Karpas-422 (cell line): ENCODE measurements at regions not wholly inside any gene's neighbourhood (a gene's known extent, or its start where the extent isn't known, plus 50 kb on each side); places are given as distances from the start of the nearest gene placed in this dataset.
A peak's percentile ranks its signal among the peaks of the same experiment; 100 is the strongest.
"Not testable (repeated sequence)": the region's sequence is repeated elsewhere in the genome, so short reads cannot be mapped to it uniquely, and the experiment has no call there.

ENCODE experiments used
- DNase-seq: peaks from one replicate; pipeline ENCODE4 v3.0.0-alpha.2; 2015
- H2AFZ ChIP-seq: fragments of 200-600 bp; sonication (generic); 2 replicates; pipeline ENCODE4 v1.6.1; 2014; ENCODE audit warnings: antibody characterized with exemption, low read length, mixed read lengths
- H3K27ac ChIP-seq: fragments of 200-600 bp; sonication (generic); 2 replicates; pipeline ENCODE4 v1.5.1; 2014; ENCODE audit warnings: mild to moderate bottlenecking, low read length, moderate library complexity
- H3K27me3 ChIP-seq: fragments of 200-600 bp; sonication (generic); 2 replicates; pipeline ENCODE4 v1.6.1; 2014; ENCODE audit warnings: low read length, mixed read lengths
- H3K36me3 ChIP-seq: fragments of 200-600 bp; sonication (generic); 2 replicates; pipeline ENCODE4 v1.6.1; 2014; ENCODE audit warnings: low read length, mixed read lengths; ENCODE audit not compliant: insufficient read depth
- H3K4me1 ChIP-seq: fragments of 200-600 bp; sonication (generic); 2 replicates; pipeline ENCODE4 v1.6.1; 2014; ENCODE audit warnings: mild to moderate bottlenecking, low read length, mixed read lengths
- H3K4me2 ChIP-seq: fragments of 200-600 bp; sonication (generic); 2 replicates; pipeline ENCODE4 v1.6.1; 2014; ENCODE audit warnings: low read length, low read depth, mild to moderate bottlenecking; ENCODE audit not compliant: poor library complexity, severe bottlenecking
- H3K4me3 ChIP-seq: fragments of 200-600 bp; sonication (generic); 2 replicates; pipeline ENCODE4 v1.5.1; 2014; ENCODE audit warnings: mild to moderate bottlenecking, antibody characterized with exemption, low read length, mixed read lengths
- H3K79me2 ChIP-seq: fragments of 200-600 bp; sonication (generic); 2 replicates; pipeline ENCODE4 v1.6.1; 2014; ENCODE audit warnings: mild to moderate bottlenecking, low read length, mixed read lengths
- H3K9ac ChIP-seq: fragments of 200-600 bp; sonication (generic); 2 replicates; pipeline ENCODE4 v1.6.0; 2014; ENCODE audit warnings: low read length
- H3K9me2 ChIP-seq: fragments of 200-600 bp; sonication (generic), shearing (Covaris generic); replicated peaks from 2 replicates; pipeline ENCODE4 v1.6.0; 2014; ENCODE audit warnings: mild to moderate bottlenecking, low read length, moderate library complexity; ENCODE audit not compliant: insufficient read depth
- H3K9me3 ChIP-seq: fragments of 300-700, 200-600 bp; sonication (generic); 2 replicates; pipeline ENCODE4 v1.6.1; 2014; ENCODE audit warnings: low read length, mixed read lengths
- H4K20me1 ChIP-seq: fragments of 200-600 bp; sonication (generic); 2 replicates; pipeline ENCODE4 v1.6.1; 2014; ENCODE audit warnings: mild to moderate bottlenecking, antibody characterized with exemption, low read length, low read depth; ENCODE audit not compliant: insufficient read depth

GRCh38 chr11:91272089-91272488 is 952.5 kb upstream of the FAT3 start:
- Histone ChIP-seq H3K9me3 (peaks cover 23% of the 10 kb centered on the region), H3K4me1 (no peaks in the 10 kb centered on the region), H4K20me1 (no peaks in the 10 kb centered on the region), H3K4me2 (no peak overlapping the region), H3K27ac (no peak overlapping the region), H3K27me3 (no peaks in the 10 kb centered on the region), H3K79me2 (no peaks in the 10 kb centered on the region), H3K4me3 (no peak overlapping the region), H3K36me3 (no peaks in the 10 kb centered on the region), H3K9me2 (no peaks in the 10 kb centered on the region), H3K9ac (no peak overlapping the region), H2AFZ (no peak overlapping the region)
- no peak for DNase-seq

GRCh38 chr11:91268512-91269295 is 955.9 kb upstream of the FAT3 start:
- not testable (repeated sequence) for H3K4me3 ChIP-seq, H3K27ac ChIP-seq, H3K4me1 ChIP-seq, H2AFZ ChIP-seq, H3K9ac ChIP-seq, H3K4me2 ChIP-seq, H3K79me2 ChIP-seq, H3K27me3 ChIP-seq, H3K9me2 ChIP-seq, H3K36me3 ChIP-seq, H4K20me1 ChIP-seq, DNase-seq
- H3K9me3 ChIP-seq, result peaks cover 16% of the 10 kb centered on the region

- no peak overlapping the region for H3K4me2 ChIP-seq
- H4K20me1 ChIP-seq, result no peaks in the 10 kb centered on the region
- DNase-seq, result no peak
- H3K27me3 ChIP-seq, result no peaks in the 10 kb centered on the region
- no peak overlapping the region for H2AFZ ChIP-seq
- no peaks in the 10 kb centered on the region for H3K9me2 ChIP-seq
- no peak overlapping the region for H3K4me3 ChIP-seq
- H3K27ac ChIP-seq, result no peak overlapping the region
- peaks cover 3% of the 10 kb centered on the region for H3K9me3 ChIP-seq
- H3K9ac ChIP-seq, result no peak overlapping the region
- no peaks in the 10 kb centered on the region for H3K36me3 ChIP-seq
- H3K79me2 ChIP-seq, result no peaks in the 10 kb centered on the region
- no peaks in the 10 kb centered on the region for H3K4me1 ChIP-seq
Observed at GRCh38 chr11:91265946-91266345, 958.7 kb upstream of the FAT3 start.

- H3K9me3 ChIP-seq, result no peaks in the 10 kb centered on the region; the same call in 1 of the 2 replicates
- H3K36me3 ChIP-seq, result no peaks in the 10 kb centered on the region
- no peaks in the 10 kb centered on the region for H3K4me1 ChIP-seq
- no peak overlapping the region for H2AFZ ChIP-seq
- no peak overlapping the region for H3K4me3 ChIP-seq
- no peak overlapping the region for H3K4me2 ChIP-seq
- no peaks in the 10 kb centered on the region for H4K20me1 ChIP-seq
- no peak overlapping the region for H3K9ac ChIP-seq
- H3K27me3 ChIP-seq, result no peaks in the 10 kb centered on the region
- H3K27ac ChIP-seq, result no peak overlapping the region
- H3K79me2 ChIP-seq, result no peaks in the 10 kb centered on the region
- H3K9me2 ChIP-seq, result no peaks in the 10 kb centered on the region
- no peak for DNase-seq
Observed at GRCh38 chr11:91264481-91264880, 960.1 kb upstream of the FAT3 start.

GRCh38 chr11:91263496-91264365 is 960.9 kb upstream of the FAT3 start:
- H3K4me2 ChIP-seq, result no peak overlapping the region
- H2AFZ ChIP-seq, result no peak overlapping the region
- no peaks in the 10 kb centered on the region for H4K20me1 ChIP-seq
- no peaks in the 10 kb centered on the region for H3K4me1 ChIP-seq
- H3K9me2 ChIP-seq, result no peaks in the 10 kb centered on the region
- no peaks in the 10 kb centered on the region for H3K36me3 ChIP-seq
- no peaks in the 10 kb centered on the region for H3K79me2 ChIP-seq
- H3K27ac ChIP-seq, result no peak overlapping the region
- no peak overlapping the region for H3K4me3 ChIP-seq
- no peak for DNase-seq
- H3K27me3 ChIP-seq, result no peaks in the 10 kb centered on the region
- H3K9me3 ChIP-seq, result peaks cover 2% of the 10 kb centered on the region; the same call in 1 of the 2 replicates
- no peak overlapping the region for H3K9ac ChIP-seq

GRCh38 chr11:91261513-91261912 is 963.1 kb upstream of the FAT3 start:
- H3K27me3 ChIP-seq, result no peaks in the 10 kb centered on the region
- DNase-seq, result peak; percentile 75
- H3K36me3 ChIP-seq, result no peaks in the 10 kb centered on the region
- H3K27ac ChIP-seq, result no peak overlapping the region
- no peak overlapping the region for H2AFZ ChIP-seq
- no peaks in the 10 kb centered on the region for H3K79me2 ChIP-seq
- no peak overlapping the region for H3K4me2 ChIP-seq
- no peak overlapping the region for H3K4me3 ChIP-seq
- H4K20me1 ChIP-seq, result no peaks in the 10 kb centered on the region
- H3K9me2 ChIP-seq, result no peaks in the 10 kb centered on the region
- H3K4me1 ChIP-seq, result no peaks in the 10 kb centered on the region
- no peak overlapping the region for H3K9ac ChIP-seq
- peaks cover 3% of the 10 kb centered on the region; the same call in 1 of the 2 replicates for H3K9me3 ChIP-seq

GRCh38 chr11:91258876-91259275 is 965.7 kb upstream of the FAT3 start:
- Histone ChIP-seq H3K4me1 (no peaks in the 10 kb centered on the region), H3K4me3 (no peak overlapping the region), H3K27ac (no peak overlapping the region), H3K4me2 (no peak overlapping the region), H3K9ac (no peak overlapping the region), H3K27me3 (no peaks in the 10 kb centered on the region), H3K9me2 (no peaks in the 10 kb centered on the region), H3K9me3 (peaks cover 7% of the 10 kb centered on the region; the same call in 1 of the 2 replicates), H4K20me1 (no peaks in the 10 kb centered on the region), H3K36me3 (no peaks in the 10 kb centered on the region), H3K79me2 (no peaks in the 10 kb centered on the region), H2AFZ (no peak overlapping the region)
- no peak for DNase-seq

- Histone ChIP-seq H3K36me3 (no peaks in the 10 kb centered on the region), H3K4me2 (no peak overlapping the region), H3K27ac (no peak overlapping the region), H3K79me2 (no peaks in the 10 kb centered on the region), H3K9me3 (peaks cover 7% of the 10 kb centered on the region; the same call in 1 of the 2 replicates), H3K4me3 (no peak overlapping the region), H3K27me3 (no peaks in the 10 kb centered on the region), H2AFZ (no peak overlapping the region), H4K20me1 (no peaks in the 10 kb centered on the region), H3K9me2 (no peaks in the 10 kb centered on the region), H3K9ac (no peak overlapping the region), H3K4me1 (no peaks in the 10 kb centered on the region)
- DNase-seq, result no peak
Observed at GRCh38 chr11:91257667-91258066, 967.0 kb upstream of the FAT3 start.
